Neural progenitor cell (in vitro differentiated cells): ENCODE measurements at regions not wholly inside any gene's neighbourhood (a gene's known extent, or its start where the extent isn't known, plus 50 kb on each side); places are given as distances from the start of the nearest gene placed in this dataset.
A peak's percentile ranks its signal among the peaks of the same experiment; 100 is the strongest.

Source experiments
- EZH2 ChIP-seq: fragments of 200-600 bp; sonication (generic); IDR thresholded peaks from 2 replicates; pipeline ENCODE4 v1.6.1; 2017; ENCODE audit warnings: antibody characterized with exemption, mild to moderate bottlenecking, moderate library complexity
- EZH2phosphoT487 ChIP-seq: fragments of 200-600 bp; sonication (generic); IDR thresholded peaks from 2 replicates; pipeline ENCODE4 v1.6.1; 2017; ENCODE audit warnings: antibody characterized with exemption
- TF ChIP-seq, protein P1 (sequence below): fragments of 200-600 bp; sonication (generic); IDR thresholded peaks from 2 replicates; pipeline ENCODE4 v1.5.1; 2017; ENCODE audit warnings: antibody characterized with exemption, mild to moderate bottlenecking

DNA sequence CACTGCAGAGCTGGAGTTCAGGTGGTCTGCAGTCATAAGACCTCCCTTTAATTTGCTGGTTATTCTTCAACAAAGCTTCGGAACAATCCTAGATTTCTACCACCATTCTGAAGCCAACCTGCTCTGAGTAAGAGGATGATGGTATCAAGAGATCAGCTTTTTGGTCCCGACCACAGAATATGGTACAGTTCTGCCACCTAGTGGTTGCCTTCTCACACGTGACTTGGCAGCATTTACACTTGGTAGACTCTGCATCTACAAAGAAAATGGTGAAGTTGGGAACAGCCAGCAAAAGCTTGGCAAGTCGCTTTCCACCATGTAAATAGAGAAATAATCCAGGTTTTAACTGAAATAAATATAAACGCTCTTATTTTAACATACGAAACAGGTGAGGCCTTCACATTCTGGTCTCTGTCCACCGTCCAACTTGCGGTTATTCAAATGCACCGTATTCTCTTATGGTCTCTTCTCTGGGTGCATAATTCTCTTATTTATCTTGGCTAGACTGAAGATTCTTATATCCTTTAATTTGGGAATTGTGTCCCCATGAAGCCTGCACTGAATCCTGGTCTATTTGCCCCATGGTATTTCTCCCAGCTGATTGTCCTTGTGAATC, 173.9 kb upstream of the GRM3 start:
- TF ChIP-seq, protein P1, sequence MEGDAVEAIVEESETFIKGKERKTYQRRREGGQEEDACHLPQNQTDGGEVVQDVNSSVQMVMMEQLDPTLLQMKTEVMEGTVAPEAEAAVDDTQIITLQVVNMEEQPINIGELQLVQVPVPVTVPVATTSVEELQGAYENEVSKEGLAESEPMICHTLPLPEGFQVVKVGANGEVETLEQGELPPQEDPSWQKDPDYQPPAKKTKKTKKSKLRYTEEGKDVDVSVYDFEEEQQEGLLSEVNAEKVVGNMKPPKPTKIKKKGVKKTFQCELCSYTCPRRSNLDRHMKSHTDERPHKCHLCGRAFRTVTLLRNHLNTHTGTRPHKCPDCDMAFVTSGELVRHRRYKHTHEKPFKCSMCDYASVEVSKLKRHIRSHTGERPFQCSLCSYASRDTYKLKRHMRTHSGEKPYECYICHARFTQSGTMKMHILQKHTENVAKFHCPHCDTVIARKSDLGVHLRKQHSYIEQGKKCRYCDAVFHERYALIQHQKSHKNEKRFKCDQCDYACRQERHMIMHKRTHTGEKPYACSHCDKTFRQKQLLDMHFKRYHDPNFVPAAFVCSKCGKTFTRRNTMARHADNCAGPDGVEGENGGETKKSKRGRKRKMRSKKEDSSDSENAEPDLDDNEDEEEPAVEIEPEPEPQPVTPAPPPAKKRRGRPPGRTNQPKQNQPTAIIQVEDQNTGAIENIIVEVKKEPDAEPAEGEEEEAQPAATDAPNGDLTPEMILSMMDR: peak; percentile 98
- TF ChIP-seq EZH2 (no peak), EZH2phosphoT487 (no peak)
